ENCODE measurements at regions not wholly inside any gene's neighbourhood (a gene's known extent, or its start where the extent isn't known, plus 50 kb on each side); places are given as distances from the start of the nearest gene placed in this dataset.

DNA sequence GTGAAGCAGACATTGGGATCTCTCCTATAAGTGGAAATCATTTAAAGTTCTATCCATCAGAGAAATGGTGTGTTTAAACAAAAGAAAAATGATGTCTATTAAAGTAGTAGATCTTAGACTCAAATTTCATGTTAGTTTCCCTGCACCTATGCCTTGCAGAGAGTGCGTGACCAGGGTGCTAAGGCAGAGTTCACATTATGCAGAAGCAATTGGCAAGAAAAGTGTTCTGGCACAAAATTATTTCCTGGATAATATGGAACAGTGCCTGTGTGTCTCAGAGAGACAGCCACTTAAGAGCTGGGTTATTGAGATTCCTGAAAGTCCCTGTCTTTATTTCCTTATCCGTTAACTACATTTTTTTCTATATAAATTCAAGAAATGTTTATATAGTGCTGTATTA is 457.0 kb downstream of the CDH8 start:
- DNase-seq (ENCODE audit: extremely low read depth, insufficient read length): no peak
- H3K27me3 ChIP-seq (replicated peaks; ENCODE audit: control insufficient read depth, insufficient read depth, low read length): no peaks in the 10 kb centered on the region
- TF ChIP-seq, protein P1, sequence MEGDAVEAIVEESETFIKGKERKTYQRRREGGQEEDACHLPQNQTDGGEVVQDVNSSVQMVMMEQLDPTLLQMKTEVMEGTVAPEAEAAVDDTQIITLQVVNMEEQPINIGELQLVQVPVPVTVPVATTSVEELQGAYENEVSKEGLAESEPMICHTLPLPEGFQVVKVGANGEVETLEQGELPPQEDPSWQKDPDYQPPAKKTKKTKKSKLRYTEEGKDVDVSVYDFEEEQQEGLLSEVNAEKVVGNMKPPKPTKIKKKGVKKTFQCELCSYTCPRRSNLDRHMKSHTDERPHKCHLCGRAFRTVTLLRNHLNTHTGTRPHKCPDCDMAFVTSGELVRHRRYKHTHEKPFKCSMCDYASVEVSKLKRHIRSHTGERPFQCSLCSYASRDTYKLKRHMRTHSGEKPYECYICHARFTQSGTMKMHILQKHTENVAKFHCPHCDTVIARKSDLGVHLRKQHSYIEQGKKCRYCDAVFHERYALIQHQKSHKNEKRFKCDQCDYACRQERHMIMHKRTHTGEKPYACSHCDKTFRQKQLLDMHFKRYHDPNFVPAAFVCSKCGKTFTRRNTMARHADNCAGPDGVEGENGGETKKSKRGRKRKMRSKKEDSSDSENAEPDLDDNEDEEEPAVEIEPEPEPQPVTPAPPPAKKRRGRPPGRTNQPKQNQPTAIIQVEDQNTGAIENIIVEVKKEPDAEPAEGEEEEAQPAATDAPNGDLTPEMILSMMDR (IDR thresholded peaks at IDR 0.05; ENCODE audit: insufficient read depth, low read length, poor library complexity, severe bottlenecking): no peak
- no peaks in the 10 kb centered on the region for H3K36me3 ChIP-seq (ENCODE audit: control insufficient read depth, insufficient read depth, low read length)
- H3K4me3 ChIP-seq (replicated peaks; ENCODE audit: low read depth, low read length): no peak overlapping the region

DNA sequence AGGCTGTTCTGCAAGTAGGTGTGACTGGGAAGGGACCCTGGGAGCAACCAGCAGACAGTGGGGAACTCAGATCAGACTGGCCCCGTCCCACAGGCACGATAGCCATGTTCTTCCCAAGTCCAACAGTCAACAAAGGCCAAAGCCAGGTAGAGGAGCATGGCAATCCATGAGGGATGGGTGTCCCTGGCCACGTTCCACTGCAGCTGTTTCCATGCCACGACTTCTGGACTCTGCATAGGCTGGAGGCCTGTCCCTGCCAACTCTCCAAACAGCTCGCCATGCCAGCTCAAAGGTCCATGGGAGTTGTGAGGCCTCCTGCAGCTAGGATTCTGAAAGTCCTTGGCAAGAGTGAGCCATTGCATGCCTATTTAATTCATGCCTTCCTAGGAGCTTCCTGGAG is 459.8 kb downstream of the CDH8 start:
- no peaks in the 10 kb centered on the region for H3K27me3 ChIP-seq (replicated peaks; ENCODE audit: control insufficient read depth, insufficient read depth, low read length)
- H3K36me3 ChIP-seq (ENCODE audit: control insufficient read depth, insufficient read depth, low read length): no peaks in the 10 kb centered on the region
- no peak overlapping the region for H3K4me3 ChIP-seq (replicated peaks; ENCODE audit: low read depth, low read length)
- DNase-seq (ENCODE audit: extremely low read depth, insufficient read length): no peak
- TF ChIP-seq, protein P1 (IDR thresholded peaks at IDR 0.05; ENCODE audit: insufficient read depth, low read length, poor library complexity, severe bottlenecking): no peak

DNA sequence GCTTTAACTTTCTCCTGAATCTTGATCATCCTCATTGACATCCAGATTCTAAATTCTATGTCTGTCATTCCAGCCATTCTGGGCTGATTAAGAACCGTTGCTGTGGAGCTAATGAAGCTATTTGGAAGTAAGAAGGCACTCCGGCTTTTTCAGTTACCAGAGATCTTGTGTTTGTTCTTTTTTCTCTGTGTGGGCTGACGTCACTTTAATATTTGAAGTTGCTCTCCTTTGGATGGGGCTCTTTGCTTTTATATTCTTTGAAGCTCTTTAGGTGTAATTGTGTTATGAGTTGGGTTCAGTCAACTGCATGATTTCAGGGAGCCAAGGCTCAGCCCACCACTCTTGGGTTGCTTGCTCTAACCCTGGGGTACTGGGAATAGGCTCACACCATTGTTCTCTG is 460.6 kb downstream of the CDH8 start:
- Histone ChIP-seq H3K27me3 (replicated peaks; ENCODE audit: control insufficient read depth, insufficient read depth, low read length) (no peaks in the 10 kb centered on the region), H3K36me3 (ENCODE audit: control insufficient read depth, insufficient read depth, low read length) (no peaks in the 10 kb centered on the region)

DNA sequence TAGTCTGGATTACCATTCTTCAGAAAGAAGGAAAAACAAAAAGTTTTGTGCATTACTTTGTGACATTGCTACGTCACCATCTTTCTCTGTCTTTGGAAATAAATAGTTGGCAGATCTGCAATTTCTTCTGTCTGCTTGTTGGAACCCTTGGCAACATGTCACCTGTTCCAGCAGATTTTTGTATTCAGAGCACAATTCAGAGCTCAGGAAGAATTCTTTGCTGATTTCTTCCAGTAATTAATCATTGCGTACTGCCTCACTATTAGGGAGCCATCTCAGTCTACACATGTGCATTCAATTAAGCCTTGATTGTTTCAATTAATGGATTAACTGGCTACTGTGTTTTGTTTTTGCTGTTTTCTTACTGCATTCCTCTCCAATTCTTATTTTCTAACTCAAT is 467.2 kb downstream of the CDH8 start:
- no peaks in the 10 kb centered on the region for H3K27me3 ChIP-seq (replicated peaks; ENCODE audit: control insufficient read depth, insufficient read depth, low read length)
- H3K4me3 ChIP-seq (replicated peaks; ENCODE audit: low read depth, low read length): no peak overlapping the region
- DNase-seq (ENCODE audit: extremely low read depth, insufficient read length): no peak
- TF ChIP-seq, protein P1 (IDR thresholded peaks at IDR 0.05; ENCODE audit: insufficient read depth, low read length, poor library complexity, severe bottlenecking): no peak
- H3K36me3 ChIP-seq (ENCODE audit: control insufficient read depth, insufficient read depth, low read length): no peaks in the 10 kb centered on the region

More for the DNA sequence above, 460.6 kb downstream of the CDH8 start:
- TF ChIP-seq, protein P1 (IDR thresholded peaks at IDR 0.05; ENCODE audit: insufficient read depth, low read length, poor library complexity, severe bottlenecking): no peak
- no peak overlapping the region for H3K4me3 ChIP-seq (replicated peaks; ENCODE audit: low read depth, low read length)
- no peak for DNase-seq (ENCODE audit: extremely low read depth, insufficient read length)

DNA sequence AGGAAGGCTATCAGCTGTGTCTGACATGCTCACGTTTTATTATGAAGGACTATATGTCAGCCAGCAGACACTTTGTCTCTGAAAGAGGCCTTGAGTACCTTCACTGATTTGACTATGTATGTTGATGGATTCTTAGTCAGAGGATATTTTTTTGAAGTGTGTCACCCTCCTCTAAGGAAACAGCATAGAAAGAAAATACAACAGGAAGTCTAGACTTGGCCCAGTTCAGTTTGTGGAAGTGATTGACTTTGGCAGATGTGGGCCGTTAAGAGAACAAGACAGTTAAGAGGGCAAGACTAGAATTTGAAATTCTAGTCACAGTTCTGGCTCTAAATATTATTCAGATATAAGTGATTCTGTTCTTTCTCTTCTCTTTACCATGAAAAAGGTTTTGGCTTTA is 471.5 kb downstream of the CDH8 start:
- no peak overlapping the region for H3K4me3 ChIP-seq (replicated peaks; ENCODE audit: low read depth, low read length)
- no peaks in the 10 kb centered on the region for H3K36me3 ChIP-seq (ENCODE audit: control insufficient read depth, insufficient read depth, low read length)
- DNase-seq (ENCODE audit: extremely low read depth, insufficient read length): no peak
- no peaks in the 10 kb centered on the region for H3K27me3 ChIP-seq (replicated peaks; ENCODE audit: control insufficient read depth, insufficient read depth, low read length)
- TF ChIP-seq, protein P1 (IDR thresholded peaks at IDR 0.05; ENCODE audit: insufficient read depth, low read length, poor library complexity, severe bottlenecking): no peak

DNA sequence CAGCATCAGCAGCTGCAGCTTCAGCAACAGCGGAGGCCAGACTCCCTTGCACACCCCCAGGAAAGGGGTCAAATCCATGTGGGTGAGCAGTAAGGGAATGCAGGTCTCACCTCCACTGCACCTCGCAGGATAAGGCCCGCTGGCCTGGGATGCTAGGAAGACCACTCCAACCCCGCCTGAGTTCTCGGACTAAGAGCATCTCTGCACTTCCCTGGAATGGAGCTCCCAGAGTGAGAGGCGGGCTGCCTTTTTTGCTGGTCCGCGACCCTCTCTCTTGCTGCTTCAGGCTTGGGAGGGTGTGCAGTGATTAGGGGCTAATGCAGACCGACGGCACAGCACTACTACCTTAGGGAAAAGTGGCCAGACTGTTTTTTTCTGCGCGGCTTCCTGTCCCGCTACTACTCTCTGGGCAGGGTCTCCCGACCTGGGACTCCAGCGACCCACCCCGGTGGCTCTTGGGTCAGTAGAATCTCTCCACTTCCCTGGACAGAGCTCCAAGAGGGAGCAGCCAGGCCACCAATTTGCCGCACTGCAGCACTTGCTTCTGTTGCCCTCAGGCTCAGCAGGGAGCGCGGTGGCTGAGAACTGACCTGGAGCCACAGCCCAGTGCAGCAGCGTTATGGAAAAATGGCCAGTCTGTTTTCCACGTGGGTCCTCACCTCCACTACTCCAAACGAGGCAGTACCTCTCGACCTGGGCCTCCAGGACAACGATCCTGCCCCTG is 480.4 kb downstream of the CDH8 start:
- DNase-seq (ENCODE audit: extremely low read depth, insufficient read length): no peak
- no peaks in the 10 kb centered on the region for H3K36me3 ChIP-seq (ENCODE audit: control insufficient read depth, insufficient read depth, low read length)
- no peak overlapping the region for H3K4me3 ChIP-seq (replicated peaks; ENCODE audit: low read depth, low read length)
- TF ChIP-seq, protein P1 (IDR thresholded peaks at IDR 0.05; ENCODE audit: insufficient read depth, low read length, poor library complexity, severe bottlenecking): no peak
- no peaks in the 10 kb centered on the region for H3K27me3 ChIP-seq (replicated peaks; ENCODE audit: control insufficient read depth, insufficient read depth, low read length)

Data from GM06990 (cell line).